GM21381 (cell line): ENCODE measurements at regions not wholly inside any gene's neighbourhood (a gene's known extent, or its start where the extent isn't known, plus 50 kb on each side); places are given as distances from the start of the nearest gene placed in this dataset.
"Not testable (repeated sequence)": the region's sequence is repeated elsewhere in the genome, so short reads cannot be mapped to it uniquely, and the experiment has no call there.

Source experiments
- ATAC-seq: cut with Tn5 transposase; IDR thresholded peaks from one replicate; pipeline ENCODE4 v1.9.1; 2021; ENCODE audit warnings: mild to moderate bottlenecking, moderate library complexity; ENCODE audit not compliant: unreplicated experiment

GRCh38 chr2:212791569-212791968 lies 253.0 kb upstream of the ERBB4 start:
- no peak for ATAC-seq

- not testable (repeated sequence) for ATAC-seq
Measured at GRCh38 chr2:212786088-212786487, 247.5 kb upstream of the ERBB4 start.

GRCh38 chr2:212777020-212777491 lies 238.5 kb upstream of the ERBB4 start:
- peak; percentile 59 for ATAC-seq

GRCh38 chr2:212773808-212774339 lies 235.3 kb upstream of the ERBB4 start:
- ATAC-seq: no peak

GRCh38 chr2:212770240-212770639 lies 231.6 kb upstream of the ERBB4 start:
- ATAC-seq: no peak

GRCh38 chr2:212766921-212767320 lies 228.3 kb upstream of the ERBB4 start:
- ATAC-seq: no peak

- no peak for ATAC-seq
Measured at GRCh38 chr2:212752730-212753351, 214.2 kb upstream of the ERBB4 start.

GRCh38 chr2:212745359-212745758 lies 206.8 kb upstream of the ERBB4 start:
- peak; percentile 79 for ATAC-seq

- ATAC-seq: no peak
Measured at GRCh38 chr2:212737392-212738172, 199.0 kb upstream of the ERBB4 start.

- ATAC-seq: no peak
Measured at GRCh38 chr2:212736385-212736726, 197.8 kb upstream of the ERBB4 start.

- no peak for ATAC-seq
Measured at GRCh38 chr2:212733273-212733672, 194.7 kb upstream of the ERBB4 start.

- ATAC-seq: no peak
Measured at GRCh38 chr2:212732860-212733259, 194.3 kb upstream of the ERBB4 start.

- peak; percentile 83 for ATAC-seq
Measured at GRCh38 chr2:212730994-212731393, 192.4 kb upstream of the ERBB4 start.

GRCh38 chr2:212728717-212729116 lies 190.1 kb upstream of the ERBB4 start:
- no peak for ATAC-seq

- ATAC-seq: no peak
Measured at GRCh38 chr2:212727751-212728150, 189.1 kb upstream of the ERBB4 start.

- no peak for ATAC-seq
Measured at GRCh38 chr2:212726403-212726802, 187.8 kb upstream of the ERBB4 start.

GRCh38 chr2:212725180-212725579 lies 186.6 kb upstream of the ERBB4 start:
- ATAC-seq: no peak

- ATAC-seq: no peak
Measured at GRCh38 chr2:212723226-212723625, 184.6 kb upstream of the ERBB4 start.

- ATAC-seq: no peak
Measured at GRCh38 chr2:212722046-212722445, 183.4 kb upstream of the ERBB4 start.

GRCh38 chr2:212721026-212721451 lies 182.4 kb upstream of the ERBB4 start:
- no peak for ATAC-seq

GRCh38 chr2:212715411-212715810 lies 176.8 kb upstream of the ERBB4 start:
- ATAC-seq: not testable (repeated sequence)

GRCh38 chr2:212713681-212714080 lies 175.1 kb upstream of the ERBB4 start:
- ATAC-seq: no peak
